ENCODE measurements at regions not wholly inside any gene's neighbourhood (a gene's known extent, or its start where the extent isn't known, plus 50 kb on each side); places are given as distances from the start of the nearest gene placed in this dataset.

- TF ChIP-seq, protein P1, sequence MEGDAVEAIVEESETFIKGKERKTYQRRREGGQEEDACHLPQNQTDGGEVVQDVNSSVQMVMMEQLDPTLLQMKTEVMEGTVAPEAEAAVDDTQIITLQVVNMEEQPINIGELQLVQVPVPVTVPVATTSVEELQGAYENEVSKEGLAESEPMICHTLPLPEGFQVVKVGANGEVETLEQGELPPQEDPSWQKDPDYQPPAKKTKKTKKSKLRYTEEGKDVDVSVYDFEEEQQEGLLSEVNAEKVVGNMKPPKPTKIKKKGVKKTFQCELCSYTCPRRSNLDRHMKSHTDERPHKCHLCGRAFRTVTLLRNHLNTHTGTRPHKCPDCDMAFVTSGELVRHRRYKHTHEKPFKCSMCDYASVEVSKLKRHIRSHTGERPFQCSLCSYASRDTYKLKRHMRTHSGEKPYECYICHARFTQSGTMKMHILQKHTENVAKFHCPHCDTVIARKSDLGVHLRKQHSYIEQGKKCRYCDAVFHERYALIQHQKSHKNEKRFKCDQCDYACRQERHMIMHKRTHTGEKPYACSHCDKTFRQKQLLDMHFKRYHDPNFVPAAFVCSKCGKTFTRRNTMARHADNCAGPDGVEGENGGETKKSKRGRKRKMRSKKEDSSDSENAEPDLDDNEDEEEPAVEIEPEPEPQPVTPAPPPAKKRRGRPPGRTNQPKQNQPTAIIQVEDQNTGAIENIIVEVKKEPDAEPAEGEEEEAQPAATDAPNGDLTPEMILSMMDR (IDR thresholded peaks at IDR 0.05): no peak
- intact Hi-C loops (cut with DNase I): no loop called here
- no peak for ATAC-seq
Measured at GRCh38 chr14:71533800-71534199, 398.4 kb upstream of the RGS6 start.

DNA sequence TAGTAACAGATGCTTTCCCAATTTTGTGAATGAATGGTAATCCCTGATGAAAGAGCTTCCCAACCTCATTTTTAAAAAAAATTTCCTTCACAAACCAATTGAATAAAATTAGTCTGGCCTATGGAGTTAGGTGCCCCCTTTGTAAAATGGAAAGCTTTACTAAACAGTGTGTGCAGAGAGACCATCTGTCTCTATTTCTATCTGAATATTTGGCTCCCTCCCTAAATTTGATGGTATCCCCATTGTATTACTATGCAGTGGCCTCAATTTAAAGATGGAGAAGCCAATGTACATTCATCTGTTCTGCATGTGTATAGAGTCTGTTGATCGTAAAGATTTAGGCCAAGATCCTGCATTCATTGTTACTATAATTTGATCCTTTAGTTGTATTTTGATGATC, 397.7 kb upstream of the RGS6 start:
- no peaks in the 10 kb centered on the region for H3K36me3 ChIP-seq
- H3K4me3 ChIP-seq: no peak overlapping the region
- no peaks in the 10 kb centered on the region for H3K9me3 ChIP-seq
- intact Hi-C loops (cut with DNase I): no loop called here
- no peaks in the 10 kb centered on the region for H3K27me3 ChIP-seq
- H3K27ac ChIP-seq: no peak overlapping the region
- TF ChIP-seq, protein P1 (IDR thresholded peaks at IDR 0.05): no peak
- ATAC-seq: no peak
- no peak for DNase-seq
- H3K4me1 ChIP-seq: peaks cover 11% of the 10 kb centered on the region

More at GRCh38 chr14:71533800-71534199, 398.4 kb upstream of the RGS6 start:
- Histone ChIP-seq H3K4me1 (peaks cover 4% of the 10 kb centered on the region), H3K36me3 (no peaks in the 10 kb centered on the region), H3K27me3 (no peaks in the 10 kb centered on the region), H3K9me3 (no peaks in the 10 kb centered on the region), H3K4me3 (no peak overlapping the region), H3K27ac (no peak overlapping the region)
- DNase-seq: no peak

- TF ChIP-seq, protein P1 (IDR thresholded peaks at IDR 0.05): no peak
- Histone ChIP-seq H3K4me3 (no peak overlapping the region), H3K27ac (no peak overlapping the region), H3K9me3 (no peaks in the 10 kb centered on the region), H3K36me3 (no peaks in the 10 kb centered on the region), H3K4me1 (peaks cover 18% of the 10 kb centered on the region), H3K27me3 (no peaks in the 10 kb centered on the region)
- DNase-seq (no peak), ATAC-seq (no peak)
- intact Hi-C loops (cut with DNase I): no loop called here
Measured at GRCh38 chr14:71536015-71536740, 396.1 kb upstream of the RGS6 start.

- Histone ChIP-seq H3K9me3 (no peaks in the 10 kb centered on the region), H3K4me1 (peaks cover 18% of the 10 kb centered on the region), H3K27me3 (no peaks in the 10 kb centered on the region), H3K27ac (no peak overlapping the region), H3K36me3 (no peaks in the 10 kb centered on the region), H3K4me3 (no peak overlapping the region)
- DNase-seq: no peak
- intact Hi-C loops (cut with DNase I): no loop called here
- ATAC-seq: no peak
- TF ChIP-seq, protein P1 (IDR thresholded peaks at IDR 0.05): no peak
Measured at GRCh38 chr14:71536927-71537772, 395.1 kb upstream of the RGS6 start.

- H3K4me1 ChIP-seq: peaks cover 18% of the 10 kb centered on the region
- no peaks in the 10 kb centered on the region for H3K27me3 ChIP-seq
- DNase-seq: no peak
- no peaks in the 10 kb centered on the region for H3K36me3 ChIP-seq
- intact Hi-C loops (cut with DNase I): no loop called here
- ATAC-seq: no peak
- TF ChIP-seq, protein P1 (IDR thresholded peaks at IDR 0.05): no peak
- H3K4me3 ChIP-seq: no peak overlapping the region
- no peaks in the 10 kb centered on the region for H3K9me3 ChIP-seq
- H3K27ac ChIP-seq: no peak overlapping the region
Measured at GRCh38 chr14:71538288-71538687, 393.9 kb upstream of the RGS6 start.

Data from upper lobe of right lung (tissue), 1 donor.